Mesendoderm (in vitro differentiated cells): ENCODE measurements at regions not wholly inside any gene's neighbourhood (a gene's known extent, or its start where the extent isn't known, plus 50 kb on each side); places are given as distances from the start of the nearest gene placed in this dataset.

ENCODE experiments used
- DNase-seq: peaks from one replicate; pipeline ENCODE4 v3.0.0; 2013
- H2AK5ac ChIP-seq: 2 replicates; pipeline ENCODE4 v1.6.1; 2013; ENCODE audit warnings: low read length, inconsistent platforms
- H2BK120ac ChIP-seq: 2 replicates; pipeline ENCODE4 v1.6.1; 2013; ENCODE audit warnings: low read depth, mild to moderate bottlenecking, low read length, moderate library complexity, mixed read lengths
- H2BK15ac ChIP-seq: replicated peaks from 2 replicates; pipeline ENCODE4 v1.6.1; 2013; ENCODE audit warnings: low read depth, mild to moderate bottlenecking, moderate library complexity
- H2BK5ac ChIP-seq: 2 replicates; pipeline ENCODE4 v1.6.1; 2013; ENCODE audit warnings: low read length, inconsistent platforms
- H3K18ac ChIP-seq: 2 replicates; pipeline ENCODE4 v1.6.1; 2013; ENCODE audit warnings: mild to moderate bottlenecking, low read length, mixed read lengths
- H3K23ac ChIP-seq: one replicate; pipeline ENCODE4 v1.6.1; 2013; ENCODE audit warnings: low read length
- H3K27ac ChIP-seq: 2 replicates; pipeline ENCODE4 v1.5.1; 2013; ENCODE audit warnings: low read depth, mild to moderate bottlenecking, inconsistent platforms, low read length, moderate library complexity
- H3K27me3 ChIP-seq: 2 replicates; pipeline ENCODE4 v1.6.1; 2013; ENCODE audit warnings: low read length, control low read depth, mild to moderate bottlenecking, inconsistent platforms; ENCODE audit not compliant: insufficient read depth, poor library complexity
- H3K36me3 ChIP-seq: 2 replicates; pipeline ENCODE4 v1.6.1; 2013; ENCODE audit warnings: low read length, inconsistent platforms; ENCODE audit not compliant: control insufficient read depth, insufficient read depth
- H3K4ac ChIP-seq: one replicate; pipeline ENCODE4 v1.6.1; 2013; ENCODE audit warnings: low read depth, mild to moderate bottlenecking, low read length, moderate library complexity
- H3K4me1 ChIP-seq: 2 replicates; pipeline ENCODE4 v1.6.1; 2013; ENCODE audit warnings: low read depth, low read length, inconsistent platforms; ENCODE audit not compliant: control insufficient read depth
- H3K4me2 ChIP-seq: 2 replicates; pipeline ENCODE4 v1.6.1; 2013; ENCODE audit warnings: low read length
- H3K4me3 ChIP-seq: 2 replicates; pipeline ENCODE4 v1.5.1; 2013; ENCODE audit warnings: mild to moderate bottlenecking, low read length
- H3K56ac ChIP-seq: one replicate; pipeline ENCODE4 v1.6.1; 2013; ENCODE audit warnings: low read length
- H3K79me1 ChIP-seq: 2 replicates; pipeline ENCODE4 v1.6.1; 2013; ENCODE audit warnings: low read length, inconsistent platforms
- H3K79me2 ChIP-seq: 2 replicates; pipeline ENCODE4 v1.6.1; 2013; ENCODE audit warnings: mild to moderate bottlenecking, low read length; ENCODE audit not compliant: control insufficient read depth, insufficient read depth
- H3K9ac ChIP-seq: 2 replicates; pipeline ENCODE4 v1.6.1; 2013; ENCODE audit warnings: low read length, inconsistent platforms
- H4K5ac ChIP-seq: one replicate; pipeline ENCODE4 v1.6.1; 2013; ENCODE audit warnings: low read length
- H4K8ac ChIP-seq: one replicate; pipeline ENCODE4 v1.6.1; 2013; ENCODE audit warnings: low read depth, mild to moderate bottlenecking, control low read depth, low read length, moderate library complexity
- WGBS: extraction: QIAGEN DNeasy Blood & Tissue Kit; methylation state at CpG from one replicate; pipeline ENCODE4 v1.1.7; 2013; ENCODE audit warnings: low lambda C conversion rate, missing lambda C conversion rate; ENCODE audit not compliant: insufficient coverage; ENCODE audit errors: extremely low coverage; 5-methylcytosine and 5-hydroxymethylcytosine counted together

GRCh38 chr6:48919555-48919954, 543.5 kb downstream of the MMUT start:
- Histone ChIP-seq H3K27ac (no peak overlapping the region), H3K79me1 (no peaks in the 10 kb centered on the region), H3K4ac (no peak overlapping the region), H3K36me3 (no peaks in the 10 kb centered on the region), H2BK120ac (no peak overlapping the region), H4K5ac (no peak overlapping the region), H3K18ac (no peak overlapping the region), H3K4me3 (no peak overlapping the region), H3K27me3 (no peaks in the 10 kb centered on the region), H2AK5ac (no peak overlapping the region), H3K4me1 (no peaks in the 10 kb centered on the region), H3K9ac (no peak overlapping the region), H4K8ac (no peak overlapping the region), H3K79me2 (no peaks in the 10 kb centered on the region), H3K4me2 (no peak overlapping the region), H2BK5ac (no peak overlapping the region), H2BK15ac (no peak overlapping the region), H3K56ac (no peak overlapping the region), H3K23ac (no peak overlapping the region)
- DNase-seq = no peak

GRCh38 chr6:48917233-48917632, 545.8 kb downstream of the MMUT start:
- Histone ChIP-seq H4K8ac (no peak overlapping the region), H3K4me2 (no peak overlapping the region), H3K79me1 (no peaks in the 10 kb centered on the region), H3K9ac (no peak overlapping the region), H2AK5ac (no peak overlapping the region), H3K27ac (no peak overlapping the region), H2BK5ac (no peak overlapping the region), H3K4me3 (no peak overlapping the region), H4K5ac (no peak overlapping the region), H3K23ac (no peak overlapping the region), H3K27me3 (no peaks in the 10 kb centered on the region), H3K4ac (no peak overlapping the region), H3K79me2 (no peaks in the 10 kb centered on the region), H3K4me1 (no peaks in the 10 kb centered on the region), H3K18ac (no peak overlapping the region), H3K36me3 (no peaks in the 10 kb centered on the region), H2BK15ac (no peak overlapping the region), H2BK120ac (no peak overlapping the region), H3K56ac (no peak overlapping the region)
- no CpG with 5 or more reads among the region's 2 CpGs for WGBS
- no peak for DNase-seq

GRCh38 chr6:48916607-48917006, 546.4 kb downstream of the MMUT start:
- H3K9ac ChIP-seq = no peak overlapping the region
- H3K4ac ChIP-seq = no peak overlapping the region
- no peak overlapping the region for H4K5ac ChIP-seq
- H3K4me1 ChIP-seq = no peaks in the 10 kb centered on the region
- no peaks in the 10 kb centered on the region for H3K27me3 ChIP-seq
- H3K79me2 ChIP-seq = no peaks in the 10 kb centered on the region
- no peak overlapping the region for H2BK5ac ChIP-seq
- no peak overlapping the region for H3K23ac ChIP-seq
- H3K79me1 ChIP-seq = no peaks in the 10 kb centered on the region
- no peak overlapping the region for H2AK5ac ChIP-seq
- H3K4me3 ChIP-seq = no peak overlapping the region
- H2BK15ac ChIP-seq = no peak overlapping the region
- no peaks in the 10 kb centered on the region for H3K36me3 ChIP-seq
- H2BK120ac ChIP-seq = no peak overlapping the region
- H3K27ac ChIP-seq = no peak overlapping the region
- no peak overlapping the region for H3K18ac ChIP-seq
- DNase-seq = no peak
- H3K56ac ChIP-seq = no peak overlapping the region
- no peak overlapping the region for H4K8ac ChIP-seq
- H3K4me2 ChIP-seq = no peak overlapping the region

GRCh38 chr6:48915591-48915990, 547.5 kb downstream of the MMUT start:
- Histone ChIP-seq H3K79me2 (no peaks in the 10 kb centered on the region), H2AK5ac (no peak overlapping the region), H4K5ac (no peak overlapping the region), H3K27me3 (no peaks in the 10 kb centered on the region), H3K4me1 (no peaks in the 10 kb centered on the region), H3K23ac (no peak overlapping the region), H3K4me3 (no peak overlapping the region), H3K9ac (no peak overlapping the region), H3K4ac (no peak overlapping the region), H2BK15ac (no peak overlapping the region), H3K56ac (no peak overlapping the region), H2BK5ac (no peak overlapping the region), H3K79me1 (no peaks in the 10 kb centered on the region), H3K36me3 (no peaks in the 10 kb centered on the region), H3K27ac (no peak overlapping the region), H3K18ac (no peak overlapping the region), H4K8ac (no peak overlapping the region), H3K4me2 (no peak overlapping the region), H2BK120ac (no peak overlapping the region)
- no peak for DNase-seq

GRCh38 chr6:48912503-48912902, 550.5 kb downstream of the MMUT start:
- no peak for DNase-seq
- Histone ChIP-seq H3K4ac (no peak overlapping the region), H3K23ac (no peak overlapping the region), H2AK5ac (no peak overlapping the region), H3K4me1 (no peaks in the 10 kb centered on the region), H4K8ac (no peak overlapping the region), H3K56ac (no peak overlapping the region), H2BK15ac (no peak overlapping the region), H3K18ac (no peak overlapping the region), H2BK120ac (no peak overlapping the region), H3K27me3 (no peaks in the 10 kb centered on the region), H3K27ac (no peak overlapping the region), H3K36me3 (no peaks in the 10 kb centered on the region), H3K79me1 (no peaks in the 10 kb centered on the region), H3K9ac (no peak overlapping the region), H3K4me3 (no peak overlapping the region), H2BK5ac (no peak overlapping the region), H4K5ac (no peak overlapping the region), H3K4me2 (no peak overlapping the region), H3K79me2 (no peaks in the 10 kb centered on the region)
- WGBS = no CpG with 5 or more reads among the region's 2 CpGs

- H3K79me1 ChIP-seq = no peaks in the 10 kb centered on the region
- H3K27ac ChIP-seq = no peak overlapping the region
- H3K4me2 ChIP-seq = no peak overlapping the region
- no peak overlapping the region for H3K23ac ChIP-seq
- no peak overlapping the region for H3K9ac ChIP-seq
- H2AK5ac ChIP-seq = no peak overlapping the region
- H3K4me1 ChIP-seq = no peaks in the 10 kb centered on the region
- DNase-seq = no peak
- H3K56ac ChIP-seq = no peak overlapping the region
- no peak overlapping the region for H2BK15ac ChIP-seq
- no peak overlapping the region for H4K5ac ChIP-seq
- H2BK5ac ChIP-seq = no peak overlapping the region
- H3K4ac ChIP-seq = no peak overlapping the region
- H3K79me2 ChIP-seq = no peaks in the 10 kb centered on the region
- H3K18ac ChIP-seq = no peak overlapping the region
- H3K4me3 ChIP-seq = no peak overlapping the region
- no peak overlapping the region for H2BK120ac ChIP-seq
- H4K8ac ChIP-seq = no peak overlapping the region
- H3K27me3 ChIP-seq = no peaks in the 10 kb centered on the region
- no peaks in the 10 kb centered on the region for H3K36me3 ChIP-seq
Observed at GRCh38 chr6:48904809-48905208, 558.2 kb downstream of the MMUT start.
